Retinal pigment epithelial cell (primary cell): ENCODE measurements at regions not wholly inside any gene's neighbourhood (a gene's known extent, or its start where the extent isn't known, plus 50 kb on each side); places are given as distances from the start of the nearest gene placed in this dataset.

Experiments used
- DNase-seq: peaks from one replicate; pipeline ENCODE4 v3.0.0-alpha.2; 2010; ENCODE audit warnings: low read depth
- H3K4me3 ChIP-seq: 2 replicates; pipeline ENCODE4 v1.5.1; 2011; ENCODE audit warnings: mild to moderate bottlenecking, low read length, control low read depth, moderate library complexity
- CTCF ChIP-seq: conservative IDR thresholded peaks from 2 replicates; pipeline ENCODE4 v1.5.1; 2011; ENCODE audit warnings: low read depth, low read length, control low read depth, inconsistent platforms

- TF ChIP-seq CTCF, result no peak
- DNase-seq, result no peak
- H3K4me3 ChIP-seq, result no peak overlapping the region
These were observed 132.7 kb upstream of the RAG2 start for GRCh38 chr11:36730761-36731160.

GRCh38 chr11:36729825-36730224 is 131.8 kb upstream of the RAG2 start:
- DNase-seq, result no peak
- no peak for TF ChIP-seq CTCF
- H3K4me3 ChIP-seq, result no peak overlapping the region

GRCh38 chr11:36726420-36726819 is 128.4 kb upstream of the RAG2 start:
- H3K4me3 ChIP-seq, result no peak overlapping the region
- TF ChIP-seq CTCF, result no peak
- no peak for DNase-seq

GRCh38 chr11:36724742-36725385 is 126.8 kb upstream of the RAG2 start:
- no peak for DNase-seq
- no peak for TF ChIP-seq CTCF
- H3K4me3 ChIP-seq, result no peak overlapping the region

GRCh38 chr11:36722421-36722820 is 124.4 kb upstream of the RAG2 start:
- no peak for TF ChIP-seq CTCF
- H3K4me3 ChIP-seq, result no peak overlapping the region
- DNase-seq, result no peak

- TF ChIP-seq CTCF, result no peak
- DNase-seq, result no peak
- no peak overlapping the region for H3K4me3 ChIP-seq
These were observed 121.5 kb upstream of the RAG2 start for GRCh38 chr11:36719358-36720107.

GRCh38 chr11:36718451-36718850 is 120.4 kb upstream of the RAG2 start:
- H3K4me3 ChIP-seq, result no peak overlapping the region
- no peak for DNase-seq
- no peak for TF ChIP-seq CTCF
